Activated CD8-positive, alpha-beta memory T cell treated with anti-CD3 and anti-CD28 coated beads for 36 hours (primary cell): ENCODE measurements at regions not wholly inside any gene's neighbourhood (a gene's known extent, or its start where the extent isn't known, plus 50 kb on each side); places are given as distances from the start of the nearest gene placed in this dataset.

Source experiments
- CTCF ChIA-PET: fragments of 350-600 bp; sonication (Branson Sonifier 250); formaldehyde crosslinking; loops from one replicate; lab custom pipeline; 2021; ENCODE audit warnings: antibody characterized with exemption; lab: Charles Lee
- POLR2A ChIA-PET: fragments of 350-600 bp; sonication (Branson Sonifier 250); formaldehyde crosslinking; loops from one replicate; lab custom pipeline; 2021; ENCODE audit warnings: antibody characterized with exemption; lab: Charles Lee

- ChIA-PET POLR2A (no interaction called here), CTCF (no interaction called here)
Observed at GRCh38 chr13:87867426-87867825, 196.3 kb downstream of the SLITRK5 start.

GRCh38 chr13:87868731-87869130, 197.6 kb downstream of the SLITRK5 start:
- CTCF ChIA-PET: no interaction called here
- POLR2A ChIA-PET: no interaction called here

- ChIA-PET CTCF (no interaction called here), POLR2A (no interaction called here)
Observed at GRCh38 chr13:87872813-87873212, 201.6 kb downstream of the SLITRK5 start.

- ChIA-PET CTCF (no interaction called here), POLR2A (no interaction called here)
Observed at GRCh38 chr13:87877477-87877876, 206.3 kb downstream of the SLITRK5 start.

- CTCF ChIA-PET: no interaction called here
- POLR2A ChIA-PET: no interaction called here
Observed at GRCh38 chr13:87878706-87879105, 207.5 kb downstream of the SLITRK5 start.

- CTCF ChIA-PET: no interaction called here
- POLR2A ChIA-PET: no interaction called here
Observed at GRCh38 chr13:87884884-87885283, 213.7 kb downstream of the SLITRK5 start.

- POLR2A ChIA-PET: no interaction called here
- CTCF ChIA-PET: no interaction called here
Observed at GRCh38 chr13:87887459-87888123, 216.4 kb downstream of the SLITRK5 start.

GRCh38 chr13:87889254-87889653, 218.1 kb downstream of the SLITRK5 start:
- ChIA-PET POLR2A (no interaction called here), CTCF (no interaction called here)

- ChIA-PET POLR2A (no interaction called here), CTCF (no interaction called here)
Observed at GRCh38 chr13:87893186-87893585, 222.0 kb downstream of the SLITRK5 start.

GRCh38 chr13:87894059-87894458, 222.9 kb downstream of the SLITRK5 start:
- CTCF ChIA-PET: no interaction called here

GRCh38 chr13:87903553-87903952, 232.4 kb downstream of the SLITRK5 start:
- POLR2A ChIA-PET: no interaction called here
- CTCF ChIA-PET: no interaction called here

More at GRCh38 chr13:87894059-87894458, 222.9 kb downstream of the SLITRK5 start:
- POLR2A ChIA-PET: no interaction called here

- ChIA-PET POLR2A (no interaction called here), CTCF (no interaction called here)
Observed at GRCh38 chr13:87906411-87906810, 235.2 kb downstream of the SLITRK5 start.

GRCh38 chr13:87907202-87907601, 236.0 kb downstream of the SLITRK5 start:
- POLR2A ChIA-PET: no interaction called here
- CTCF ChIA-PET: no interaction called here

GRCh38 chr13:87919956-87920355, 248.8 kb downstream of the SLITRK5 start:
- ChIA-PET POLR2A (no interaction called here), CTCF (no interaction called here)

GRCh38 chr13:87923753-87924152, 252.6 kb downstream of the SLITRK5 start:
- ChIA-PET CTCF (no interaction called here), POLR2A (no interaction called here)

- CTCF ChIA-PET: no interaction called here
- POLR2A ChIA-PET: no interaction called here
Observed at GRCh38 chr13:87925006-87925405, 253.8 kb downstream of the SLITRK5 start.

GRCh38 chr13:87940776-87941175, 269.6 kb downstream of the SLITRK5 start:
- ChIA-PET CTCF (no interaction called here), POLR2A (no interaction called here)

- CTCF ChIA-PET: no interaction called here
- POLR2A ChIA-PET: no interaction called here
Observed at GRCh38 chr13:87941226-87941625, 270.1 kb downstream of the SLITRK5 start.

- POLR2A ChIA-PET: no interaction called here
- CTCF ChIA-PET: no interaction called here
Observed at GRCh38 chr13:87942205-87942604, 271.0 kb downstream of the SLITRK5 start.

- ChIA-PET CTCF (no interaction called here), POLR2A (no interaction called here)
Observed at GRCh38 chr13:87944038-87944437, 272.9 kb downstream of the SLITRK5 start.

GRCh38 chr13:87952377-87952776, 281.2 kb downstream of the SLITRK5 start:
- POLR2A ChIA-PET: no interaction called here
- CTCF ChIA-PET: no interaction called here

GRCh38 chr13:87953381-87953780, 282.2 kb downstream of the SLITRK5 start:
- ChIA-PET POLR2A (no interaction called here), CTCF (no interaction called here)
